HCT116 (cell line): ENCODE measurements at regions not wholly inside any gene's neighbourhood (a gene's known extent, or its start where the extent isn't known, plus 50 kb on each side); places are given as distances from the start of the nearest gene placed in this dataset.

Experiments used
- ATAC-seq: fragments of 200-7000 bp; cut with Tn5 transposase; 2 replicates; pipeline ENCODE4 v1.9.1; 2020; ENCODE audit warnings: mild to moderate bottlenecking, moderate library complexity
- BruUV-seq: library from RNA; stranded (reverse); fragments of 400-500 nt; replicated peaks from 2 replicates; lab custom pipeline; 2021; lab: Mats Ljungman, UMichigan
- CTCF ChIA-PET: fragments of 300-600 bp; sonication (Branson Sonifier 250); formaldehyde crosslinking; loops from one replicate; lab custom pipeline; 2021; ENCODE audit warnings: antibody characterized with exemption; lab: Charles Lee
- POLR2A ChIA-PET: fragments of 300-600, 350-600 bp; sonication (Branson Sonifier 250); formaldehyde crosslinking; loops from one replicate; lab custom pipeline; 2021; ENCODE audit warnings: antibody characterized with exemption; lab: Charles Lee
- RAD21 ChIA-PET, 2 experiments: fragments of 300-600 bp; sonication (Branson Sonifier 250); formaldehyde crosslinking; loops; one replicate each; lab custom pipeline; 2023; ENCODE audit warnings: low total read pairs in 2 of 2; ENCODE audit not compliant: uncharacterized antibody in 2 of 2, unreplicated experiment in 2 of 2, low non-redundant PET in 1 of 2; lab: Charles Lee
- DNase-seq: peaks from one replicate; pipeline ENCODE4 v3.0.0-alpha.2; 2010; ENCODE audit warnings: low read depth, low spot score
- H2AFZ ChIP-seq: fragments of 200-600 bp; shearing (Covaris generic), sonication (generic); 2 replicates; pipeline ENCODE4 v1.6.1; 2017; ENCODE audit warnings: low read depth, mixed run types, mixed read lengths, antibody characterized with exemption, low read length; ENCODE audit not compliant: poor library complexity, severe bottlenecking
- H3K27ac ChIP-seq: 2 replicates; pipeline ENCODE4 v1.5.1; 2012; ENCODE audit warnings: low read depth, low read length
- H3K27me3 ChIP-seq: fragments of 200-600 bp; sonication (generic); 2 replicates; pipeline ENCODE4 v1.6.1; 2016; ENCODE audit warnings: mixed run types, low read length, mixed read lengths; ENCODE audit not compliant: insufficient read depth
- H3K36me3 ChIP-seq, 2 experiments: fragments of 200-500 bp in 1 of 2; fragments of 200-600 bp in 1 of 2; sonication (Bioruptor generic) in 1 of 2; sonication (generic) in 1 of 2; 2 replicates each; pipeline versions ENCODE4 v1.5.1 to v1.6.1; 2014 to 2016; ENCODE audit warnings: low read length in 2 of 2, inconsistent platforms in 1 of 2, mixed read lengths in 1 of 2, mixed run types in 1 of 2; ENCODE audit not compliant: insufficient read depth in 2 of 2, control insufficient read depth in 1 of 2
- H3K4me1 ChIP-seq, 2 experiments: fragments of 200-600 bp in 1 of 2; sonication (generic) in 1 of 2; 2 replicates each; pipeline versions ENCODE4 v1.5.1 to v1.6.1; 2012 to 2017; ENCODE audit warnings: low read length in 2 of 2, inconsistent platforms in 1 of 2, mild to moderate bottlenecking in 1 of 2, mixed read lengths in 1 of 2, mixed run types in 1 of 2, moderate library complexity in 1 of 2; ENCODE audit not compliant: insufficient read depth in 2 of 2, control insufficient read depth in 1 of 2
- H3K4me2 ChIP-seq: fragments of 200-600 bp; sonication (generic); 2 replicates; pipeline ENCODE4 v1.6.1; 2017; ENCODE audit warnings: mixed run types, low read length, mixed read lengths
- H3K4me3 ChIP-seq, 2 experiments: fragments of 200-600 bp in 1 of 2; sonication (generic) in 1 of 2; replicated peaks in 1 of 2; 2 replicates each; pipeline ENCODE4 v1.5.1; 2011 to 2016; ENCODE audit warnings: low read length in 2 of 2, control low read depth in 1 of 2, low read depth in 1 of 2, mild to moderate bottlenecking in 1 of 2, mixed read lengths in 1 of 2, mixed run types in 1 of 2
- H3K79me2 ChIP-seq: fragments of 200-600 bp; sonication (generic); 2 replicates; pipeline ENCODE4 v1.6.1; 2017; ENCODE audit warnings: mild to moderate bottlenecking, mixed run types, low read length, moderate library complexity, mixed read lengths; ENCODE audit not compliant: insufficient read depth
- H3K9ac ChIP-seq: fragments of 200-600 bp; sonication (generic); 2 replicates; pipeline ENCODE4 v1.6.1; 2016; ENCODE audit warnings: low read length, mixed read lengths
- H3K9me2 ChIP-seq: fragments of 200-600 bp; sonication (generic), shearing (Covaris generic); 2 replicates; pipeline ENCODE4 v1.6.1; 2017; ENCODE audit warnings: mixed run types, mild to moderate bottlenecking, moderate library complexity; ENCODE audit not compliant: insufficient read depth
- H3K9me3 ChIP-seq, 2 experiments: fragments of 200-500 bp in 1 of 2; fragments of 200-600 bp in 1 of 2; sonication (Bioruptor generic) in 1 of 2; sonication (generic) in 1 of 2; 2 replicates each; pipeline ENCODE4 v1.6.1; 2014 to 2017; ENCODE audit warnings: low read length in 2 of 2, mixed read lengths in 2 of 2, inconsistent platforms in 1 of 2, low read depth in 1 of 2, mild to moderate bottlenecking in 1 of 2, mixed run types in 1 of 2, moderate library complexity in 1 of 2; ENCODE audit not compliant: control insufficient read depth in 1 of 2, insufficient read depth in 1 of 2
- H4K20me1 ChIP-seq: fragments of 200-600 bp; sonication (generic), shearing (Covaris generic); 2 replicates; pipeline ENCODE4 v1.6.1; 2017; ENCODE audit warnings: mixed run types, mild to moderate bottlenecking, moderate library complexity; ENCODE audit not compliant: insufficient read depth
- CEBPB ChIP-seq: IDR thresholded peaks from 2 replicates; pipeline ENCODE4 v1.6.1; 2012; ENCODE audit warnings: low read depth
- CTCF ChIP-seq, 3 experiments: fragments of 200-600 bp in 1 of 3; sonication (generic) in 1 of 3; IDR thresholded peaks in 2 of 3; conservative IDR thresholded peaks in 1 of 3; 2 replicates each; pipeline ENCODE4 v1.5.1; 2012 to 2017; ENCODE audit warnings: low read depth in 2 of 3, low read length in 2 of 3, antibody characterized with exemption in 1 of 3, borderline replicate concordance in 1 of 3, control low read depth in 1 of 3, mild to moderate bottlenecking in 1 of 3, mixed read lengths in 1 of 3, mixed run types in 1 of 3, moderate library complexity in 1 of 3; ENCODE audit not compliant: insufficient read depth in 1 of 3
- EGR1 ChIP-seq: IDR thresholded peaks from 2 replicates; pipeline ENCODE4 v1.6.1; 2012; ENCODE audit warnings: low read depth
- ELF1 ChIP-seq: IDR thresholded peaks from 2 replicates; pipeline ENCODE4 v1.6.1; 2012; ENCODE audit warnings: low read depth, borderline replicate concordance
- EZH2 ChIP-seq: fragments of 200-600 bp; sonication (generic); IDR thresholded peaks from 2 replicates; pipeline ENCODE4 v1.6.1; 2017; ENCODE audit warnings: antibody characterized with exemption, mixed run types
- RAD21 ChIP-seq: IDR thresholded peaks from 2 replicates; pipeline ENCODE4 v1.6.1; 2012; ENCODE audit warnings: low read depth, mild to moderate bottlenecking
- SP1 ChIP-seq: IDR thresholded peaks from 2 replicates; pipeline ENCODE4 v1.6.1; 2012; ENCODE audit warnings: low read depth
- SRF ChIP-seq: IDR thresholded peaks from 2 replicates; pipeline ENCODE4 v1.6.1; 2012; ENCODE audit warnings: low read depth
- TCF7L2 ChIP-seq: IDR thresholded peaks from 2 replicates; pipeline ENCODE4 v1.7.0; 2011; ENCODE audit warnings: borderline replicate concordance, inconsistent platforms; ENCODE audit not compliant: insufficient read depth, insufficient read length; ENCODE audit errors: extremely low read depth
- YY1 ChIP-seq: IDR thresholded peaks from 2 replicates; pipeline ENCODE4 v1.6.1; 2011; ENCODE audit warnings: low read length, low read depth, moderate library complexity, mild to moderate bottlenecking; ENCODE audit not compliant: insufficient replicate concordance; ENCODE audit errors: extremely low read depth
- ZFX ChIP-seq: fragments of 450-650 bp; IDR thresholded peaks from 2 replicates; pipeline ENCODE4 v1.6.1; 2017
- intact Hi-C: fragments of 100-400 bp; cut with micrococcal nuclease; formaldehyde crosslinking; loops from 2 replicates; pipeline ENCODE4 v1.10.0; 2022

- H3K79me2 ChIP-seq, result no peaks in the 10 kb centered on the region
- ChIA-PET CTCF (interaction anchor here (0.6 to 1.1 kb wide), 6 partner anchors 11 to 831 kb away, joined by 3 to 9 read pairs (median 4); no protein-coding TSS in a partner anchor), RAD21 (no interaction called here), POLR2A (no interaction called here)
- ATAC-seq (peak; percentile 81), DNase-seq (peak; percentile 35)
- BruUV-seq, result no TSS peak
- H3K9me2 ChIP-seq, result no peaks in the 10 kb centered on the region
- intact Hi-C loops, result loop anchor here (2.0 to 5.0 kb wide), 2 partner anchors 543 to 831 kb away; no protein-coding TSS in a partner anchor
- H3K27ac ChIP-seq, result no peak overlapping the region
- no peak overlapping the region for H3K4me3 ChIP-seq
- H3K27me3 ChIP-seq, result peaks cover 19% of the 10 kb centered on the region; the same call in 1 of the 2 replicates
- no peaks in the 10 kb centered on the region for H3K36me3 ChIP-seq
- H2AFZ ChIP-seq, result peak overlapping the region; percentile 38
- H3K4me2 ChIP-seq, result no peak overlapping the region
- no peaks in the 10 kb centered on the region for H3K9me3 ChIP-seq
- H3K4me1 ChIP-seq, result no peaks in the 10 kb centered on the region
- H3K9ac ChIP-seq, result no peak overlapping the region
- no peaks in the 10 kb centered on the region for H4K20me1 ChIP-seq
- TF ChIP-seq TCF7L2 (no peak), RAD21 (peak; percentile 66), EZH2 (no peak), ZFX (no peak), EGR1 (no peak), YY1 (no peak), ELF1 (no peak), SP1 (no peak), CTCF (IDR thresholded peaks at IDR 0.05 in 2 of 3, conservative IDR thresholded peaks at IDR 0.05 in 1 of 3; ENCODE audit: borderline replicate concordance in 1 of 3, insufficient read depth in 1 of 3, low read depth in 2 of 3, low read length in 2 of 3) (peak; percentile 20 to 77 (median 58); a peak in 4 of 6 replicates), CEBPB (no peak), SRF (no peak)
Measured at GRCh38 chr10:25725917-25726716, 207.9 kb upstream of the MYO3A start.
